Kidney (tissue), 13 donors: ENCODE measurements at regions not wholly inside any gene's neighbourhood (a gene's known extent, or its start where the extent isn't known, plus 50 kb on each side); places are given as distances from the start of the nearest gene placed in this dataset.

ENCODE experiments used
- DNase-seq, 5 donors: peaks; one replicate each; pipeline ENCODE4 v3.0.0-alpha.2; 2013 to 2020
- FAIRE-seq: peaks from 2 replicates; lab custom pipeline; 2012; peaks lifted over from hg19 to GRCh38; lab: Jason Lieb, UNC
- H3K27ac ChIP-seq, 2 donors: one replicate each; pipeline ENCODE4 v1.7.0; 2013; ENCODE audit warnings: low read depth in 2 of 2, low read length in 2 of 2, inconsistent platforms in 1 of 2
- H3K27me3 ChIP-seq: one replicate; pipeline ENCODE4 v1.7.1; 2013; ENCODE audit warnings: low read length, inconsistent platforms; ENCODE audit not compliant: control insufficient read depth, insufficient read depth
- H3K36me3 ChIP-seq, 3 donors: one replicate each; pipeline versions ENCODE4 v1.7.0 to v1.7.1; 2013; ENCODE audit warnings: low read length in 3 of 3, control low read depth in 1 of 3, inconsistent platforms in 1 of 3; ENCODE audit not compliant: insufficient read depth in 3 of 3, control insufficient read depth in 2 of 3
- H3K4me1 ChIP-seq, 3 donors: one replicate each; pipeline versions ENCODE4 v1.7.0 to v1.7.1; 2013; ENCODE audit warnings: low read length in 3 of 3, inconsistent platforms in 1 of 3, low read depth in 1 of 3; ENCODE audit not compliant: control insufficient read depth in 2 of 3, insufficient read depth in 2 of 3
- H3K4me3 ChIP-seq, 3 donors: one replicate each; pipeline versions ENCODE4 v1.7.0 to v1.8.1; 2013; ENCODE audit warnings: low read length in 3 of 3, control low read depth in 1 of 3, inconsistent platforms in 1 of 3
- H3K9ac ChIP-seq, 3 donors: one replicate each; pipeline versions ENCODE4 v1.7.0 to v1.7.1; 2013; ENCODE audit warnings: low read length in 3 of 3, control low read depth in 1 of 3, inconsistent platforms in 1 of 3
- H3K9me3 ChIP-seq, 3 donors: one replicate each; pipeline versions ENCODE4 v1.7.0 to v1.7.1; 2013; ENCODE audit warnings: low read length in 3 of 3, control low read depth in 1 of 3, inconsistent platforms in 1 of 3; ENCODE audit not compliant: control insufficient read depth in 2 of 3, insufficient read depth in 1 of 3
- intact Hi-C: fragments of 100-400 bp; cut with DNase I; formaldehyde crosslinking; loops from one replicate; pipeline ENCODE4 v1.11.1; 2022
- TF ChIP-seq, protein P1 (sequence below): IDR thresholded peaks from 3 replicates; pipeline ENCODE4 v1.5.1; 2012; ENCODE audit warnings: mild to moderate bottlenecking, moderate library complexity, borderline replicate concordance; ENCODE audit not compliant: insufficient read depth; ENCODE audit errors: extremely low read depth
- donor health status: control.
- donor health status: control.
- donor health status: control.
- donor health status: control.
- donor health status: control.
- donor health status: DM: yes; HTN: yes; CAD: no.
- donor health status: Normal renal cell carcinoma (clear cell type).

GRCh38 chr7:33841705-33842129 is 63.6 kb upstream of the BMPER start:
- DNase-seq = peak in 2 of 5 donors; percentile 1 to 7
- Histone ChIP-seq H3K27me3 (no peaks in the 10 kb centered on the region), H3K9ac (no peak overlapping the region), H3K9me3 (no peaks in the 10 kb centered on the region), H3K36me3 (no peaks in the 10 kb centered on the region), H3K4me3 (no peak overlapping the region), H3K4me1 (no peaks in the 10 kb centered on the region), H3K27ac (no peak overlapping the region)
- TF ChIP-seq, protein P1, sequence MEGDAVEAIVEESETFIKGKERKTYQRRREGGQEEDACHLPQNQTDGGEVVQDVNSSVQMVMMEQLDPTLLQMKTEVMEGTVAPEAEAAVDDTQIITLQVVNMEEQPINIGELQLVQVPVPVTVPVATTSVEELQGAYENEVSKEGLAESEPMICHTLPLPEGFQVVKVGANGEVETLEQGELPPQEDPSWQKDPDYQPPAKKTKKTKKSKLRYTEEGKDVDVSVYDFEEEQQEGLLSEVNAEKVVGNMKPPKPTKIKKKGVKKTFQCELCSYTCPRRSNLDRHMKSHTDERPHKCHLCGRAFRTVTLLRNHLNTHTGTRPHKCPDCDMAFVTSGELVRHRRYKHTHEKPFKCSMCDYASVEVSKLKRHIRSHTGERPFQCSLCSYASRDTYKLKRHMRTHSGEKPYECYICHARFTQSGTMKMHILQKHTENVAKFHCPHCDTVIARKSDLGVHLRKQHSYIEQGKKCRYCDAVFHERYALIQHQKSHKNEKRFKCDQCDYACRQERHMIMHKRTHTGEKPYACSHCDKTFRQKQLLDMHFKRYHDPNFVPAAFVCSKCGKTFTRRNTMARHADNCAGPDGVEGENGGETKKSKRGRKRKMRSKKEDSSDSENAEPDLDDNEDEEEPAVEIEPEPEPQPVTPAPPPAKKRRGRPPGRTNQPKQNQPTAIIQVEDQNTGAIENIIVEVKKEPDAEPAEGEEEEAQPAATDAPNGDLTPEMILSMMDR = no peak
- intact Hi-C loops = no loop called here
- FAIRE-seq = no peak

DNA sequence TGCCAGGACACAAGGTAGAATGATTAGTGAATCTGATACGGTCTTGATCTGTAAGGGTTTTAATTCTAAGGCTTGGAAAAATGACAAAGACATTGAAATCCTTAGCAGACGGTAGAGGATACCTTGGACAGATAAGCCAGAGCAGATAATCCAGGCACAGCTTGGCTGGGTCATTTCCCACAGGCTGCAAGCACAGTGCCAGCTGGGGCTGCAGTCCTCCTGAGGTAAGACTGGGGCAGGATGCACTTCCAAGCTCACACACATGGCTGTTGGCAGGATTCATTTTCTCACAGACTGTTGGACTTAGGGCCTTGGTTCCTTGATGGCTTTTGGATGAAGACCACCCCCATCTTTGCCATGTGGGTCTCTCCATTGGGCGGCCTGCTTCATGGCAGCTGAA is 63.2 kb upstream of the BMPER start:
- Histone ChIP-seq H3K27ac (no peak overlapping the region), H3K36me3 (no peaks in the 10 kb centered on the region), H3K27me3 (no peaks in the 10 kb centered on the region), H3K9ac (no peak overlapping the region), H3K9me3 (no peaks in the 10 kb centered on the region), H3K4me1 (no peaks in the 10 kb centered on the region), H3K4me3 (no peak overlapping the region)
- DNase-seq = no peak
- no peak for FAIRE-seq
- TF ChIP-seq, protein P1 = no peak
- intact Hi-C loops = no loop called here

- FAIRE-seq (no peak), DNase-seq (no peak)
- Histone ChIP-seq H3K9ac (no peak overlapping the region), H3K27me3 (no peaks in the 10 kb centered on the region), H3K9me3 (no peaks in the 10 kb centered on the region), H3K4me1 (no peaks in the 10 kb centered on the region), H3K27ac (no peak overlapping the region), H3K36me3 (no peaks in the 10 kb centered on the region), H3K4me3 (no peak overlapping the region)
- intact Hi-C loops = no loop called here
- TF ChIP-seq, protein P1 = no peak
Measured at GRCh38 chr7:33845991-33846509, 59.3 kb upstream of the BMPER start.

- no peak overlapping the region for H3K27ac ChIP-seq
- no peak overlapping the region for H3K9ac ChIP-seq
- TF ChIP-seq, protein P1 = no peak
- H3K36me3 ChIP-seq = no peaks in the 10 kb centered on the region
- intact Hi-C loops = no loop called here
- H3K4me1 ChIP-seq = no peaks in the 10 kb centered on the region
- no peaks in the 10 kb centered on the region for H3K9me3 ChIP-seq
- H3K4me3 ChIP-seq = no peak overlapping the region
- FAIRE-seq (no peak), DNase-seq (no peak)
- H3K27me3 ChIP-seq = no peaks in the 10 kb centered on the region
Measured at GRCh38 chr7:33849004-33849403, 56.3 kb upstream of the BMPER start.
